ENCODE measurements at regions not wholly inside any gene's neighbourhood (a gene's known extent, or its start where the extent isn't known, plus 50 kb on each side); places are given as distances from the start of the nearest gene placed in this dataset.

DNA sequence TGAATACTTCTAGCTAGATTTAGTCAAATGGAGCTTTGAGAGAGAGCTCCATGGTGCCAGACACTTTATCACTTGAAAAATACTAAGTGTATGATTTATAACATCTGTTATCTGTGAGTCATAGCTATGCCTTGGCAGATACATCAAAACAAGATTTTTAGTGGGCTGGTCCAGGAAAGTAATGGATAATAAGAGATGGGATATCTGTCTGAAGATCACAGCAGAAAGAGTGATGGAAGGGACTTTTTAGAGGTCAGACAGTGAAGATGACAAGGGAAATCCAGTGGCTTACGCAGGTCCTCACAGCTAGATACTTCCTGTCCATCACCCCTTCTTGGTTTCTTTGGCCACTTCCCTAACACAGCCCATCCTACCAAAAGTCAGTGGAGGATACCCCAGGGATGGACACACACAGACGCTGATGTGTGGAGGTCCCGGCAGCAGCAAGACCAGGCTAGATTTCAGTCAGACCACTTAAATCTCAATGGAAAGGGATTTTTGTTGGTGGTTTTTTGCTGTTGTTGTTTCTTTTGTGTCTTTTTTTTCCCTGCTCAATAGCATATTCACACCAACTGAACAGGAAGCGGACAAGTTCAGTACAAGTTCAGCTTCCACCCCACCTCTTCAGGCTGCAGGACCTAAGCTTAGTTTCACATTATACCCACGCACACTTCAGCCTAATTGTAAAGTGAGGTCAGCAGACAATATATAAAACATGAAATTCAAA is 209.3 kb downstream of the ALDH8A1 start:
- TF ChIP-seq, protein P1, sequence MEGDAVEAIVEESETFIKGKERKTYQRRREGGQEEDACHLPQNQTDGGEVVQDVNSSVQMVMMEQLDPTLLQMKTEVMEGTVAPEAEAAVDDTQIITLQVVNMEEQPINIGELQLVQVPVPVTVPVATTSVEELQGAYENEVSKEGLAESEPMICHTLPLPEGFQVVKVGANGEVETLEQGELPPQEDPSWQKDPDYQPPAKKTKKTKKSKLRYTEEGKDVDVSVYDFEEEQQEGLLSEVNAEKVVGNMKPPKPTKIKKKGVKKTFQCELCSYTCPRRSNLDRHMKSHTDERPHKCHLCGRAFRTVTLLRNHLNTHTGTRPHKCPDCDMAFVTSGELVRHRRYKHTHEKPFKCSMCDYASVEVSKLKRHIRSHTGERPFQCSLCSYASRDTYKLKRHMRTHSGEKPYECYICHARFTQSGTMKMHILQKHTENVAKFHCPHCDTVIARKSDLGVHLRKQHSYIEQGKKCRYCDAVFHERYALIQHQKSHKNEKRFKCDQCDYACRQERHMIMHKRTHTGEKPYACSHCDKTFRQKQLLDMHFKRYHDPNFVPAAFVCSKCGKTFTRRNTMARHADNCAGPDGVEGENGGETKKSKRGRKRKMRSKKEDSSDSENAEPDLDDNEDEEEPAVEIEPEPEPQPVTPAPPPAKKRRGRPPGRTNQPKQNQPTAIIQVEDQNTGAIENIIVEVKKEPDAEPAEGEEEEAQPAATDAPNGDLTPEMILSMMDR (conservative IDR thresholded peaks at IDR 0.05 in 1 of 2, IDR thresholded peaks at IDR 0.05 in 1 of 2; ENCODE audit: low read depth in 1 of 2, low read length in 2 of 2): no peak
- TF ChIP-seq EZH2 (IDR thresholded peaks at IDR 0.05; ENCODE audit: low read length, missing control alignments): no peak
